ENCODE measurements at regions not wholly inside any gene's neighbourhood (a gene's known extent, or its start where the extent isn't known, plus 50 kb on each side); places are given as distances from the start of the nearest gene placed in this dataset.

GRCh38 chr1:244286341-244286740 is 165.4 kb downstream of the ADSS2 start:
- no peak overlapping the region for H3K4me3 ChIP-seq (ENCODE audit: control insufficient read depth, low read depth, low read length)
- DNase-seq (ENCODE audit: low read depth), result no peak
- no peak for TF ChIP-seq CTCF (IDR thresholded peaks at IDR 0.05; ENCODE audit: control insufficient read depth, insufficient read depth, low read depth, low read length, missing control alignments)

- TF ChIP-seq CTCF (IDR thresholded peaks at IDR 0.05; ENCODE audit: control insufficient read depth, insufficient read depth, low read depth, low read length, missing control alignments), result no peak
- H3K4me3 ChIP-seq (ENCODE audit: control insufficient read depth, low read depth, low read length), result no peak overlapping the region
- no peak for DNase-seq (ENCODE audit: low read depth)
Observed at GRCh38 chr1:244287726-244288125, 164.0 kb downstream of the ADSS2 start.

GRCh38 chr1:244288663-244289062 is 163.0 kb downstream of the ADSS2 start:
- DNase-seq (ENCODE audit: low read depth), result no peak
- H3K4me3 ChIP-seq (ENCODE audit: control insufficient read depth, low read depth, low read length), result no peak overlapping the region
- TF ChIP-seq CTCF (IDR thresholded peaks at IDR 0.05; ENCODE audit: control insufficient read depth, insufficient read depth, low read depth, low read length, missing control alignments), result no peak

GRCh38 chr1:244289991-244290785 is 161.5 kb downstream of the ADSS2 start:
- H3K4me3 ChIP-seq (ENCODE audit: control insufficient read depth, low read depth, low read length), result no peak overlapping the region
- TF ChIP-seq CTCF (IDR thresholded peaks at IDR 0.05; ENCODE audit: control insufficient read depth, insufficient read depth, low read depth, low read length, missing control alignments), result no peak
- no peak for DNase-seq (ENCODE audit: low read depth)

- TF ChIP-seq CTCF (IDR thresholded peaks at IDR 0.05; ENCODE audit: control insufficient read depth, insufficient read depth, low read depth, low read length, missing control alignments), result no peak
- no peak for DNase-seq (ENCODE audit: low read depth)
- H3K4me3 ChIP-seq (ENCODE audit: control insufficient read depth, low read depth, low read length), result no peak overlapping the region
Observed at GRCh38 chr1:244291236-244292201, 160.2 kb downstream of the ADSS2 start.

- no peak overlapping the region for H3K4me3 ChIP-seq (ENCODE audit: control insufficient read depth, low read depth, low read length)
- no peak for DNase-seq (ENCODE audit: low read depth)
- TF ChIP-seq CTCF (IDR thresholded peaks at IDR 0.05; ENCODE audit: control insufficient read depth, insufficient read depth, low read depth, low read length, missing control alignments), result no peak
Observed at GRCh38 chr1:244294599-244295224, 157.0 kb downstream of the ADSS2 start.
